Putamen (tissue), 1 donor: ENCODE measurements at regions not wholly inside any gene's neighbourhood (a gene's known extent, or its start where the extent isn't known, plus 50 kb on each side); places are given as distances from the start of the nearest gene placed in this dataset.
"Not testable (repeated sequence)": the region's sequence is repeated elsewhere in the genome, so short reads cannot be mapped to it uniquely, and the experiment has no call there.

Experiments used
- DNase-seq: peaks from one replicate; pipeline ENCODE4 v3.0.0-alpha.2; 2016; ENCODE audit warnings: low spot score

- DNase-seq, result no peak
These were observed 119.3 kb downstream of the CRYAA start for GRCh38 chr21:43287795-43288755.

GRCh38 chr21:43287111-43287760 lies 118.4 kb downstream of the CRYAA start:
- no peak for DNase-seq

- no peak for DNase-seq
These were observed 117.4 kb downstream of the CRYAA start for GRCh38 chr21:43286196-43286595.

DNA sequence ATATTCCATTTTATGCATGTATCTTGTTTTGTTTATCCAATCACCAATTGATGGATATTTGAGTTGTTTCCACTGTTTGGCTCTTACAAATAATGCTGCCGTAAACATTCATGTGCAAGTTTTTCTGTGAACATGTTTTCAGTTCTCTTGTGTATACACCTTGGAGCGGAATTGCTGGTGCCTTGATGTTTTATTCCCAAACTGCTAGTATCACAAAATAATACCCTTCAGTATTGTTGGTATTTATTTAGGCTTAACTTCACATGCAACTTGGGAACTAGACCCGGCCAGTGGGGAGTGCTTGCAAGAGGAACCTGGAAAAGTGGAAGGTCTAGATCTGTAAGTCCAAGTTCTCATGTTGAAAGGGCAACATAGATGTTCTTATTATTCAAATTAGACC lies 115.9 kb downstream of the CRYAA start:
- no peak for DNase-seq

- no peak for DNase-seq
These were observed 115.4 kb downstream of the CRYAA start for GRCh38 chr21:43284238-43284637.

- DNase-seq, result not testable (repeated sequence)
These were observed 115.1 kb downstream of the CRYAA start for GRCh38 chr21:43283925-43284221.

GRCh38 chr21:43283136-43283924 lies 114.5 kb downstream of the CRYAA start:
- DNase-seq, result no peak

DNA sequence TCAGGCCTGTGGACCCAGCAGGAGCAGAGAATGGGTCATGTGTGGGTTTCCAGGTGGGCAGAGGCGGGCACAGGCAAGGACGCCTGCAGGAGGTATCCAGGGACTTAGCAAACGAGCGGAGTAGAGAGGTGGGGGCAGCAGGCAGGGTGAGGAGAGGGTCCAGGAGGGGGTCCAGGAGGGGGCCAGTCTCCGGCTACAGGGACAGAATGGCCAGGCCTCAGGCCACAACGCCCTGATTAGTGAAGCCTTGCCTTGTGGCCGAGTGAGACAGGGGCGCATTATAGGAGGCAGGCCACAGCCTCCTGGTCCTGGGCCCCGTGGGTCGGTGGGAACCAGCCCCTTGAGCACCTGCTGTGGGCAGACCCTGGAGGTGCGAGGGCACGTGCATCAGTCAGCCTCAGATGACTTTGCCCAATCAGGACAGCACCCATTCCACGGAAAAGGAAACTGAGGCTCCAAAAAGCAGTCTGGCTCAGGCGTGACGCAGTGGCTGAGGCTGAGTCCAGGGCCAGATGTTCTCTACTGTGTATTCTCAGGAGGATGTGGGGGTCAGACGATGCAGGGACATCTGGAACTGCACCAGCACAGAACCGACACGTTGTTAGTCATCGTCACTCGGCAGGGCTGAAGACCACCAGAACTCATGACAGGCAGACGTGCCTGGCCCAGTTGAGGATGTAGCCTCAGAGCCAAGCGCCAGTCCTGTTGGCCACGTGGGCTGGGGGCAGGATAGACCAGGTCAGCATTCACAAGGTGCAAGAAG lies 113.7 kb downstream of the CRYAA start:
- DNase-seq, result no peak

DNA sequence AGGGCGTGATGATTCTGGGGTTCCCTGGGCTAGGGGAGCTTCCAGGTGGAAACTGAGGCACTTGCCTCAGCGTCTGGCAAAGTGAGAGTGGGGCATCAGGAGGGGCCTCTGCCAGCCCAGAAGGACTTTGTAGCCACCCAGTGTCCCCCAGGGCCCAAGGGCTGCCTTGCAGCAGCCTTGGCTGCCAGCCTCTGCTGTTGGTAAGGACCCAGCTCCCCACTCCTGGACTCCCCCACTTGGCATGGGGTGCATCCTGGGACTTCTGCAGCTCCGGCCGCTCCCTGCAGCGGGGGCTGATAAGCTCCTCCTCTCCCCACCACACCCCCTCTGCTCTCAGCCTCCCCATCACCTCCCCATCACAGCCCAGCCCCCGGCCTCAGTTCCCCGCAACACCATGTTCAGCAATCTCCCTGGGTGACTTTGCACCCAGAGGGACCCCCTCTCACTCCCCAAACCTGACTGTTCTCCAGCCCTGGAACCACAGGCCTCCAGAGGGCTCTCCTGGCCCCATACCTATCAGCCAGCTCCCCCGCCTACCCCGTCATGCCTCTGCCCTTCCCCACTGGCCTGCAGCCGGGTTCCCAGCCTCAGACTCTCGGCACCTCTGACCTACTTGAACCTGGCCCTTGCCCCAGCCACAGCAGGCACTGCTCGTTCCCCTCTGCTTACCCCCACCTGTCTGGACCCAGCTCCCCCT lies 113.0 kb downstream of the CRYAA start:
- DNase-seq, result no peak

GRCh38 chr21:43280949-43281633 lies 112.3 kb downstream of the CRYAA start:
- DNase-seq, result no peak

DNA sequence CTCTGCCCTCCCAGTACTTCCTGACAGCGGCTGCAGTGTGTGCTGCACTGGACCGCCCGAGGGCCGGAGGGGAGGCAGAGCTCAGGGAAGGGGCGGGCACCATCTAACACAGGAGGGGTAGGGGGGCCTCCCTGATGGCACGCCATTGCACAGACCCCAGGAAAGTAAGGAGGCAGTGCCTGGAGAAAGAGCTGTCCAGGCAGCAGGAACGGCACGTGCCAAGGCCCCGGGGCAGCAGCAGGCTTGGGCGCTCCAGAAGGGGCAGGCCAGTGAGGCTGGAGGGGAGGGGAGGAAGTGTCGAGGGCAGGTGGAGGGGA lies 110.7 kb downstream of the CRYAA start:
- no peak for DNase-seq

DNA sequence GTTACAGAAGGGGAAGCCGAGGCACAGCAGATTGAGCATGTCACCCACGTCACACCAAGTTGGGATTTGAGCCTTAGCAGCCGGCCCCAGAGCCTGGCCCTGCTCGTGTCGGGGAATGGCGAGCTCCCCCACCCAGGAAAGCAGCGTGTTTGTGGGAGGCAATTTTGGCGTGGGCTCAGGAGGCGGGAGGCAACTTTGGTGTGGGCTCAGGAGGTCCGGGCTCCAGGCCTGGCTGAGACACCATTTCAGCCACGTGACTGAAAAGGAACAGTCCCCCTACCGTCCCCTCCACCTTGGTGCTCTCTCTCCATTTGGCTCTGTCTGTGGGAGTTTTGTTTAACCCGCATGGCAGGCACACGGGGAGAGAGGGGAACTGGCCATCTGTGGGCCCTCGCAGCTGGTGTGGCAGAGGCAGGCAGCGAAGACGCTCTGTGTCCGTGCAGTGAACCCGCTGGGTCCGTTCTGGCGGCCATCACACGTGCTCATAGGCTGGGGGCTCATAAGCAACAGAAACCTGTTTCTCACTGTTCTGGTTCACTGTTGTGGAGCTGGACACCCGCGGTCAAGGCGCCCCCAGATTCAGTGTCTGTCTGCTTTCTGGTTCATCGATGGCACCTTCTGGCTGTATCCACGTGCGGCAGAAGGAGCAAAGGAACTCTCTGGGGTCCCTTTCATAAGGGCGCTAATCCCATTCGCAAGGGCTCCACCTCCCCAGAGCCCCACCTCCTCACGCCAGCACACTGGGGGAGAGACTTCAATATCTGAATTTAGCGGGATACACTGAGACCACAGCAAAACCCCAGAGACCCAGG lies 110.2 kb downstream of the CRYAA start:
- DNase-seq, result no peak

DNA sequence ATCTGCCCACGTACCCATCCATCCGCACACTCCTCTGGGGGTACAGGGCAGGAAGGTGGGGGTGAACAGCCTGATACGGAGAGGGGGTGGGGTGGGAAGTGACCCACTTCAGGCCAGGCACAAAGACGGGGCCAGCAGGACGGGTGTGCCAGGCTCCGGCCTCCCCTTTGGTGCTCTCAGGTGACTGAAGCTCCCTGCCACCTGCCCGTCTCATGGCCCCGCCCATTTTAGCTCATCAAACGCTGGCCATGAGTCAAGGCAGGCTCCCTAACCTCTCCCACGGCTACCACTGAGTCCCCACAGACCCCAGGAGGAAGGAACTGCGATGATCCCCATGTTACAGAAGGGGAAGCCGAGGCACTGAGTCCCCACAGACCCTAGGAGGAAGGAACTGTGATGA lies 109.6 kb downstream of the CRYAA start:
- DNase-seq, result no peak

- peak; percentile 82 for DNase-seq
These were observed 108.9 kb downstream of the CRYAA start for GRCh38 chr21:43277481-43278351.

GRCh38 chr21:43276811-43277210 lies 108.0 kb downstream of the CRYAA start:
- DNase-seq, result no peak

GRCh38 chr21:43275421-43276211 lies 106.8 kb downstream of the CRYAA start:
- DNase-seq, result no peak

GRCh38 chr21:43274946-43275310 lies 106.1 kb downstream of the CRYAA start:
- DNase-seq, result no peak
